H1 (cell line): ENCODE measurements at regions not wholly inside any gene's neighbourhood (a gene's known extent, or its start where the extent isn't known, plus 50 kb on each side); places are given as distances from the start of the nearest gene placed in this dataset.

Source experiments
- CTCF ChIA-PET: fragments of 300-600 bp; sonication (Branson Sonifier 250); formaldehyde crosslinking; loops from one replicate; lab custom pipeline; 2021; ENCODE audit not compliant: partially characterized antibody; lab: Charles Lee
- POLR2A ChIA-PET: fragments of 300-600 bp; sonication (Branson Sonifier 250); formaldehyde crosslinking; loops from one replicate; lab custom pipeline; 2021; ENCODE audit warnings: inconsistent platforms; ENCODE audit not compliant: partially characterized antibody; lab: Charles Lee
- DNase-seq, 2 experiments: peaks; one replicate each; pipeline versions ENCODE4 v3.0.0 to v3.0.0-alpha.2; 2010 to 2022; ENCODE audit warnings: low spot score in 2 of 2, low read depth in 1 of 2, mixed read lengths in 1 of 2
- FAIRE-seq: peaks from 2 replicates; lab custom pipeline; 2011; peaks lifted over from hg19 to GRCh38; lab: Jason Lieb, UNC
- H2AFZ ChIP-seq: 2 replicates; pipeline ENCODE4 v1.8.1; 2012; ENCODE audit warnings: low read length, inconsistent platforms
- H2AK5ac ChIP-seq: 2 replicates; pipeline ENCODE4 v1.6.1; 2013; ENCODE audit warnings: low read depth, low read length
- H2BK120ac ChIP-seq: replicated peaks from 2 replicates; pipeline ENCODE3; 2013; ENCODE audit warnings: low read depth, low read length, inconsistent platforms
- H2BK12ac ChIP-seq: 2 replicates; pipeline ENCODE4 v1.6.1; 2013; ENCODE audit warnings: low read depth, low read length
- H2BK15ac ChIP-seq: 2 replicates; pipeline ENCODE4 v1.6.1; 2013; ENCODE audit warnings: low read length
- H2BK20ac ChIP-seq: 2 replicates; pipeline ENCODE4 v1.6.1; 2013; ENCODE audit warnings: low read length
- H2BK5ac ChIP-seq: 2 replicates; pipeline ENCODE4 v1.6.1; 2013; ENCODE audit warnings: low read depth, low read length
- H3K14ac ChIP-seq: 2 replicates; pipeline ENCODE4 v1.6.1; 2013; ENCODE audit warnings: inconsistent platforms; ENCODE audit not compliant: insufficient read length
- H3K18ac ChIP-seq: 2 replicates; pipeline ENCODE4 v1.6.1; 2013; ENCODE audit warnings: low read length; ENCODE audit errors: extremely low read depth
- H3K23ac ChIP-seq: 2 replicates; pipeline ENCODE4 v1.6.1; 2013; ENCODE audit warnings: inconsistent platforms; ENCODE audit not compliant: insufficient read length
- H3K23me2 ChIP-seq: 2 replicates; pipeline ENCODE4 v1.6.1; 2013; ENCODE audit warnings: low read depth, low read length
- H3K27ac ChIP-seq: 2 replicates; pipeline ENCODE4 v1.6.1; 2011; ENCODE audit warnings: low read depth, low read length, inconsistent platforms
- H3K27me3 ChIP-seq, 4 experiments: replicated peaks in 1 of 4; 1 replicate in 1 of 4; 2 replicates in 3 of 4; pipeline versions ENCODE4 v1.6.1 to v1.8.1; 2011 to 2013; ENCODE audit warnings: low read length in 3 of 4, mild to moderate bottlenecking in 3 of 4, inconsistent platforms in 2 of 4, mixed read lengths in 2 of 4, moderate library complexity in 1 of 4; ENCODE audit not compliant: control insufficient read depth in 3 of 4, insufficient read depth in 3 of 4; ENCODE audit errors: extremely low read depth in 1 of 4
- H3K36me3 ChIP-seq, 4 experiments: 2 replicates each; pipeline versions ENCODE4 v1.6.1 to v1.8.1; 2011 to 2013; ENCODE audit warnings: mild to moderate bottlenecking in 4 of 4, low read length in 3 of 4, moderate library complexity in 2 of 4, control low read depth in 1 of 4, inconsistent platforms in 1 of 4; ENCODE audit not compliant: insufficient read depth in 4 of 4, control insufficient read depth in 2 of 4
- H3K4ac ChIP-seq: replicated peaks from 2 replicates; pipeline ENCODE3; 2013; ENCODE audit warnings: low read length, low read depth, mixed read lengths, inconsistent platforms; ENCODE audit not compliant: insufficient read length
- H3K4me1 ChIP-seq, 4 experiments: replicated peaks in 1 of 4; 1 replicate in 1 of 4; 2 replicates in 3 of 4; pipeline versions ENCODE4 v1.6.1 to v1.8.1; 2011 to 2013; ENCODE audit warnings: low read length in 3 of 4, inconsistent platforms in 2 of 4, mixed read lengths in 1 of 4; ENCODE audit not compliant: insufficient read depth in 4 of 4, control insufficient read depth in 3 of 4
- H3K4me2 ChIP-seq, 2 experiments: 2 replicates each; pipeline versions ENCODE4 v1.6.1 to v1.8.1; 2011 to 2013; ENCODE audit warnings: low read depth in 2 of 2, low read length in 2 of 2, control low read depth in 1 of 2, inconsistent platforms in 1 of 2, mild to moderate bottlenecking in 1 of 2; ENCODE audit not compliant: insufficient read depth in 1 of 2
- H3K4me3 ChIP-seq, 4 experiments: fragments of 200-600, 300-600 bp in 1 of 4; sonication (generic), shearing (Covaris generic), sonication (Bioruptor Twin) in 1 of 4; 2 replicates each; pipeline versions ENCODE4 v1.5.1 to v1.8.1; 2011 to 2016; ENCODE audit warnings: low read length in 4 of 4, low read depth in 3 of 4, control low read depth in 2 of 4, inconsistent platforms in 2 of 4, mild to moderate bottlenecking in 2 of 4, mixed read lengths in 1 of 4, moderate library complexity in 1 of 4; ENCODE audit not compliant: insufficient read depth in 2 of 4; ENCODE audit errors: extremely low read depth in 1 of 4
- H3K56ac ChIP-seq: replicated peaks from 2 replicates; pipeline ENCODE3; 2013; ENCODE audit warnings: low read depth, mild to moderate bottlenecking, mixed read lengths, low read length, inconsistent platforms; ENCODE audit not compliant: insufficient read length
- H3K79me1 ChIP-seq: 2 replicates; pipeline ENCODE4 v1.6.1; 2013; ENCODE audit warnings: low read depth, low read length, control low read depth
- H3K79me2 ChIP-seq, 2 experiments: 2 replicates each; pipeline versions ENCODE4 v1.6.1 to v1.8.1; 2012 to 2013; ENCODE audit warnings: low read length in 2 of 2, mild to moderate bottlenecking in 2 of 2, inconsistent platforms in 1 of 2; ENCODE audit not compliant: insufficient read depth in 2 of 2, control insufficient read depth in 1 of 2
- H3K9ac ChIP-seq, 4 experiments: replicated peaks in 1 of 4; 1 replicate in 1 of 4; 2 replicates in 3 of 4; pipeline versions ENCODE4 v1.6.1 to v1.8.1; 2011 to 2013; ENCODE audit warnings: low read depth in 3 of 4, low read length in 3 of 4, control low read depth in 2 of 4, mild to moderate bottlenecking in 2 of 4, moderate library complexity in 2 of 4, inconsistent platforms in 1 of 4; ENCODE audit errors: extremely low read depth in 1 of 4
- H3K9me3 ChIP-seq, 2 experiments: 2 replicates each; pipeline versions ENCODE4 v1.6.1 to v1.8.1; 2012 to 2013; ENCODE audit warnings: mild to moderate bottlenecking in 2 of 2, moderate library complexity in 2 of 2, control low read depth in 1 of 2, inconsistent platforms in 1 of 2, low read depth in 1 of 2, low read length in 1 of 2, mixed read lengths in 1 of 2; ENCODE audit not compliant: insufficient read depth in 2 of 2
- H4K20me1 ChIP-seq, 2 experiments: replicated peaks in 1 of 2; 2 replicates each; pipeline versions ENCODE3 to v1.8.1; 2011 to 2013; ENCODE audit warnings: inconsistent platforms in 2 of 2, low read length in 2 of 2, mild to moderate bottlenecking in 1 of 2; ENCODE audit not compliant: insufficient read depth in 2 of 2, control insufficient read depth in 1 of 2
- H4K5ac ChIP-seq: 2 replicates; pipeline ENCODE4 v1.6.1; 2013; ENCODE audit warnings: low read length, low read depth, mixed read lengths, inconsistent platforms; ENCODE audit not compliant: insufficient read length
- H4K8ac ChIP-seq: 2 replicates; pipeline ENCODE4 v1.8.0; 2013; ENCODE audit warnings: mild to moderate bottlenecking, moderate library complexity, low read length, inconsistent platforms; ENCODE audit not compliant: insufficient read depth; ENCODE audit errors: extremely low read depth
- H4K91ac ChIP-seq: replicated peaks from 2 replicates; pipeline ENCODE3; 2013; ENCODE audit warnings: low read length, mixed read lengths, inconsistent platforms; ENCODE audit not compliant: insufficient read length
- BRCA1 ChIP-seq: IDR thresholded peaks from 2 replicates; pipeline ENCODE4 v1.6.1; 2012; ENCODE audit warnings: low read depth, low read length, improper control_type of control experiment
- CHD1 ChIP-seq: IDR thresholded peaks from 2 replicates; pipeline ENCODE4 v1.6.1; 2012; ENCODE audit warnings: low read depth, low read length, improper control_type of control experiment
- CHD2 ChIP-seq: IDR thresholded peaks from 2 replicates; pipeline ENCODE4 v1.6.1; 2012; ENCODE audit warnings: low read length, improper control_type of control experiment
- GABPA ChIP-seq: IDR thresholded peaks from 2 replicates; pipeline ENCODE4 v1.6.1; 2011; ENCODE audit warnings: mild to moderate bottlenecking, low read length, moderate library complexity, borderline replicate concordance; ENCODE audit not compliant: insufficient read depth
- NRF1 ChIP-seq: IDR thresholded peaks from 2 replicates; pipeline ENCODE4 v1.6.1; 2011; ENCODE audit warnings: mild to moderate bottlenecking, low read depth, low read length, improper control_type of control experiment
- RFX5 ChIP-seq: IDR thresholded peaks from 2 replicates; pipeline ENCODE4 v1.6.1; 2011; ENCODE audit warnings: low read depth, low read length, improper control_type of control experiment, borderline replicate concordance
- SAP30 ChIP-seq: fragments of 300-600 bp; sonication (generic); IDR thresholded peaks from 2 replicates; pipeline ENCODE4 v1.7.1; 2012; ENCODE audit warnings: low read length, moderate library complexity, mild to moderate bottlenecking, inconsistent platforms; ENCODE audit not compliant: insufficient read depth, insufficient replicate concordance
- SRF ChIP-seq: IDR thresholded peaks from 2 replicates; pipeline ENCODE4 v1.6.1; 2011; ENCODE audit warnings: mild to moderate bottlenecking, low read depth, low read length, moderate library complexity
- TEAD4 ChIP-seq: IDR thresholded peaks from 2 replicates; pipeline ENCODE4 v1.6.1; 2012; ENCODE audit warnings: low read depth, low read length, inconsistent platforms, mixed read lengths
- WGBS, 2 experiments: shearing (Covaris generic) in 1 of 2; methylation state at CpG; one replicate each; pipeline versions ENCODE4 v1.1.6 to v1.1.7; 2013 to 2015; ENCODE audit warnings: low lambda C conversion rate in 2 of 2, mixed read lengths in 2 of 2, inconsistent platforms in 1 of 2, low coverage in 1 of 2, missing lambda C conversion rate in 1 of 2; ENCODE audit not compliant: insufficient replicate concordance in 2 of 2, insufficient coverage in 1 of 2, insufficient read length in 1 of 2; ENCODE audit errors: extremely low coverage in 1 of 2, missing lambda C conversion rate in 1 of 2; 5-methylcytosine and 5-hydroxymethylcytosine counted together
- TF ChIP-seq, protein P1 (sequence below), 3 experiments: IDR thresholded peaks; 1 replicate in 2 of 3; 2 replicates in 1 of 3; pipeline versions ENCODE4 v1.5.1 to v1.6.1; 2011; ENCODE audit warnings: low read length in 3 of 3, mild to moderate bottlenecking in 3 of 3, inconsistent platforms in 2 of 3, low read depth in 1 of 3, moderate library complexity in 1 of 3; ENCODE audit not compliant: insufficient read depth in 1 of 3; ENCODE audit errors: control extremely low read depth in 1 of 3
- TF ChIP-seq, protein P2 (sequence below): IDR thresholded peaks from 2 replicates; pipeline ENCODE4 v1.6.1; 2011; ENCODE audit warnings: low read length, improper control_type of control experiment

DNA sequence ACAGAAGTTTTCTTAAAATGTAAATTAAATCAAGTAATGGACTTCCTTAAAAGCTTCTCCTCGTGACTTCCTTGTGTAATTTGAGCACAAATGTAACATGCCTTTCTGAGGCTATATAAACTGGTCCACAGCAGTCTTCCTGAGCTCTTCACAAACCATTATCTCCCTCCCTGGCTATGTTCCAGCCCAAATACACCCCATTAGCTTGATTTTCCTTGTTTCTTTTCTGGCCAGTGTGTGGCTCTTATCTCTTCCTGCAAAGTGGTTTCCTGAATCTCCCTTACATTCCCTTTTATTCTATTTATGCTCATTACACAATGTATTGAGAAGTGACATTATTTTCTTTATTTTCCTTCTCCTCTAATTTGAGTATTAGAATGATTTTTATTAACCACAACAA lies 1085.3 kb upstream of the PCDH10 start:
- Histone ChIP-seq H2AFZ (no peak overlapping the region), H2BK5ac (no peak overlapping the region), H3K4ac (no peak overlapping the region), H3K9ac (no peak overlapping the region), H3K79me1 (no peaks in the 10 kb centered on the region), H3K23me2 (no peaks in the 10 kb centered on the region), H2AK5ac (no peak overlapping the region), H3K56ac (no peak overlapping the region), H2BK15ac (no peak overlapping the region), H3K36me3 (peaks cover 0 to 15% (median 0%) of the 10 kb centered on the region in 4 experiments; a peak in 4 of 8 replicates), H3K14ac (no peak overlapping the region), H2BK20ac (no peak overlapping the region), H3K27ac (no peak overlapping the region), H4K8ac (no peak overlapping the region), H4K20me1 (no peaks in the 10 kb centered on the region), H2BK12ac (no peak overlapping the region), H3K18ac (no peak overlapping the region), H3K27me3 (no peaks in the 10 kb centered on the region), H4K91ac (no peak overlapping the region), H4K5ac (no peak overlapping the region), H3K4me2 (no peak overlapping the region), H3K9me3 (peaks cover 17% of the 10 kb centered on the region in 2 experiments), H3K79me2 (no peaks in the 10 kb centered on the region), H3K4me1 (no peaks in the 10 kb centered on the region), H3K23ac (no peak overlapping the region), H2BK120ac (no peak overlapping the region), H3K4me3 (no peak overlapping the region)
- 91% methylated on average over 1 of the region's 1 CpG; no CpG with 5 or more reads in 1 of the 2 experiments for WGBS, 2 experiments
- POLR2A ChIA-PET: no interaction called here
- CTCF ChIA-PET: interaction anchor here (1.9 kb wide), 1 partner anchor 13 kb away, joined by 4 read pairs; no protein-coding TSS in a partner anchor
- FAIRE-seq (no peak), DNase-seq (no peak)
- TF ChIP-seq RFX5 (no peak), BRCA1 (no peak), TEAD4 (no peak), SAP30 (no peak), CHD1 (no peak), NRF1 (no peak), GABPA (no peak), CHD2 (no peak), SRF (no peak)
- TF ChIP-seq, protein P1, sequence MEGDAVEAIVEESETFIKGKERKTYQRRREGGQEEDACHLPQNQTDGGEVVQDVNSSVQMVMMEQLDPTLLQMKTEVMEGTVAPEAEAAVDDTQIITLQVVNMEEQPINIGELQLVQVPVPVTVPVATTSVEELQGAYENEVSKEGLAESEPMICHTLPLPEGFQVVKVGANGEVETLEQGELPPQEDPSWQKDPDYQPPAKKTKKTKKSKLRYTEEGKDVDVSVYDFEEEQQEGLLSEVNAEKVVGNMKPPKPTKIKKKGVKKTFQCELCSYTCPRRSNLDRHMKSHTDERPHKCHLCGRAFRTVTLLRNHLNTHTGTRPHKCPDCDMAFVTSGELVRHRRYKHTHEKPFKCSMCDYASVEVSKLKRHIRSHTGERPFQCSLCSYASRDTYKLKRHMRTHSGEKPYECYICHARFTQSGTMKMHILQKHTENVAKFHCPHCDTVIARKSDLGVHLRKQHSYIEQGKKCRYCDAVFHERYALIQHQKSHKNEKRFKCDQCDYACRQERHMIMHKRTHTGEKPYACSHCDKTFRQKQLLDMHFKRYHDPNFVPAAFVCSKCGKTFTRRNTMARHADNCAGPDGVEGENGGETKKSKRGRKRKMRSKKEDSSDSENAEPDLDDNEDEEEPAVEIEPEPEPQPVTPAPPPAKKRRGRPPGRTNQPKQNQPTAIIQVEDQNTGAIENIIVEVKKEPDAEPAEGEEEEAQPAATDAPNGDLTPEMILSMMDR (IDR thresholded peaks at IDR 0.05; ENCODE audit: control extremely low read depth in 1 of 3, insufficient read depth in 1 of 3, low read depth in 1 of 3, low read length in 3 of 3): no peak
- TF ChIP-seq, protein P2, sequence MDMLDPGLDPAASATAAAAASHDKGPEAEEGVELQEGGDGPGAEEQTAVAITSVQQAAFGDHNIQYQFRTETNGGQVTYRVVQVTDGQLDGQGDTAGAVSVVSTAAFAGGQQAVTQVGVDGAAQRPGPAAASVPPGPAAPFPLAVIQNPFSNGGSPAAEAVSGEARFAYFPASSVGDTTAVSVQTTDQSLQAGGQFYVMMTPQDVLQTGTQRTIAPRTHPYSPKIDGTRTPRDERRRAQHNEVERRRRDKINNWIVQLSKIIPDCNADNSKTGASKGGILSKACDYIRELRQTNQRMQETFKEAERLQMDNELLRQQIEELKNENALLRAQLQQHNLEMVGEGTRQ: no peak
